Fibroblast of the aortic adventitia (primary cell): ENCODE measurements at regions not wholly inside any gene's neighbourhood (a gene's known extent, or its start where the extent isn't known, plus 50 kb on each side); places are given as distances from the start of the nearest gene placed in this dataset.

Source experiments
- DNase-seq: peaks from one replicate; pipeline ENCODE4 v3.0.0-alpha.2; 2010; ENCODE audit warnings: low read depth
- H3K4me3 ChIP-seq: 2 replicates; pipeline ENCODE4 v1.5.1; 2011; ENCODE audit warnings: low read depth, mild to moderate bottlenecking, control low read depth, low read length, moderate library complexity
- CTCF ChIP-seq: IDR thresholded peaks from 2 replicates; pipeline ENCODE4 v1.5.1; 2011; ENCODE audit warnings: mild to moderate bottlenecking, low read length, control low read depth, inconsistent platforms; ENCODE audit not compliant: insufficient read depth

- H3K4me3 ChIP-seq = no peak overlapping the region
- TF ChIP-seq CTCF = no peak
- no peak for DNase-seq
Measured at GRCh38 chr22:47437636-47438035, 675.2 kb downstream of the TBC1D22A start.

- DNase-seq = no peak
- H3K4me3 ChIP-seq = no peak overlapping the region
- TF ChIP-seq CTCF = no peak
Measured at GRCh38 chr22:47437110-47437509, 674.7 kb downstream of the TBC1D22A start.

- no peak for DNase-seq
- no peak for TF ChIP-seq CTCF
- no peak overlapping the region for H3K4me3 ChIP-seq
Measured at GRCh38 chr22:47435826-47436225, 673.4 kb downstream of the TBC1D22A start.

- H3K4me3 ChIP-seq = no peak overlapping the region
- no peak for DNase-seq
- no peak for TF ChIP-seq CTCF
Measured at GRCh38 chr22:47435204-47435487, 672.7 kb downstream of the TBC1D22A start.

GRCh38 chr22:47434336-47435203 is 672.1 kb downstream of the TBC1D22A start:
- TF ChIP-seq CTCF = no peak
- DNase-seq = no peak
- H3K4me3 ChIP-seq = no peak overlapping the region

- TF ChIP-seq CTCF = no peak
- no peak overlapping the region for H3K4me3 ChIP-seq
- DNase-seq = no peak
Measured at GRCh38 chr22:47433627-47434026, 671.2 kb downstream of the TBC1D22A start.

- no peak for DNase-seq
- no peak for TF ChIP-seq CTCF
- no peak overlapping the region for H3K4me3 ChIP-seq
Measured at GRCh38 chr22:47432683-47433082, 670.2 kb downstream of the TBC1D22A start.
